Spleen (tissue), 11 donors: ENCODE measurements at regions not wholly inside any gene's neighbourhood (a gene's known extent, or its start where the extent isn't known, plus 50 kb on each side); places are given as distances from the start of the nearest gene placed in this dataset.

Experiments
- DNase-seq: peaks from one replicate; pipeline ENCODE4 v3.0.0-alpha.2; 2020
- H3K27ac ChIP-seq, 8 donors: fragments of 200-600 bp; sonication (generic) in 7 of 8; 1 replicate in 4 of 8; 2 replicates in 4 of 8; pipeline versions ENCODE4 v1.5.0 to v1.8.0; 2016 to 2021; ENCODE audit warnings: inconsistent platforms in 4 of 8, mild to moderate bottlenecking in 4 of 8, moderate library complexity in 1 of 8
- H3K27me3 ChIP-seq, 7 donors: fragments of 200-600 bp; sonication (generic) in 6 of 7; replicated peaks in 1 of 7; 1 replicate in 4 of 7; 2 replicates in 3 of 7; pipeline versions ENCODE4 v1.5.0 to v1.8.0; 2016 to 2021; ENCODE audit warnings: inconsistent platforms in 3 of 7, mild to moderate bottlenecking in 1 of 7
- H3K36me3 ChIP-seq, 6 donors: fragments of 200-600 bp; sonication (generic) in 5 of 6; 1 replicate in 4 of 6; 2 replicates in 2 of 6; pipeline versions ENCODE4 v1.5.0 to v1.8.0; 2016 to 2021; ENCODE audit warnings: inconsistent platforms in 2 of 6
- H3K4me1 ChIP-seq, 6 donors: fragments of 200-600 bp; sonication (generic) in 5 of 6; 1 replicate in 3 of 6; 2 replicates in 3 of 6; pipeline versions ENCODE4 v1.5.0 to v1.8.0; 2016 to 2021; ENCODE audit warnings: inconsistent platforms in 3 of 6
- H3K4me3 ChIP-seq, 8 donors: fragments of 200-600 bp; sonication (generic) in 7 of 8; 1 replicate in 4 of 8; 2 replicates in 4 of 8; pipeline versions ENCODE4 v1.5.0 to v1.8.0; 2016 to 2021; ENCODE audit warnings: inconsistent platforms in 4 of 8, mild to moderate bottlenecking in 4 of 8, moderate library complexity in 2 of 8
- H3K9me3 ChIP-seq, 8 donors: fragments of 200-600 bp; sonication (generic) in 7 of 8; 1 replicate in 4 of 8; 2 replicates in 4 of 8; pipeline versions ENCODE4 v1.5.0 to v1.8.0; 2016 to 2021; ENCODE audit warnings: inconsistent platforms in 4 of 8
- CTCF ChIP-seq, 11 experiments: fragments of 200-600 bp in 7 of 11; fragments of 450-650 bp in 4 of 11; sonication (generic) in 4 of 11; IDR thresholded peaks in 8 of 11; conservative IDR thresholded peaks in 3 of 11; 1 replicate in 7 of 11; 2 replicates in 4 of 11; pipeline versions ENCODE4 v1.4.0 to v1.8.0; 2016 to 2021; ENCODE audit warnings: antibody characterized with exemption in 11 of 11, inconsistent platforms in 4 of 11, mild to moderate bottlenecking in 1 of 11
- POLR2A ChIP-seq, 3 donors: fragments of 450-650 bp; IDR thresholded peaks; one replicate each; pipeline ENCODE4 v1.5.1; 2017; ENCODE audit warnings: antibody characterized with exemption in 3 of 3, mild to moderate bottlenecking in 1 of 3
- POLR2AphosphoS5 ChIP-seq, 3 donors: sonication (generic); formaldehyde crosslinking; IDR thresholded peaks; one replicate each; pipeline ENCODE4 v1.5.1; 2017; ENCODE audit warnings: antibody characterized with exemption in 3 of 3
- WGBS, 5 donors: extraction: QIAGEN DNeasy Blood & Tissue Kit in 3 of 5; methylation state at CpG; one replicate each; pipeline versions ENCODE4 v1.1.5 to v1.1.7; 2013 to 2018; 5-methylcytosine and 5-hydroxymethylcytosine counted together
- intact Hi-C: fragments of 100-400 bp; cut with DNase I; formaldehyde crosslinking; loops from one replicate; pipeline ENCODE4 v1.15.0; 2023; ENCODE audit warnings: low total_unique reads
- donor health status: healthy with polysubstance abuse.
- donor health status: DM: no; HTN: no; CAD: no; lungs with moderate emphysema.
- donor health status: DM: no; HTN: no; CAD: no.
- donor health status: Bipolar disorder and iron deficiency.
- donor health status: healthy.
- donor health status: DM: no; HTN: no; CAD: no.
- donor health status: DM: yes; HTN: yes; CAD: no.

DNA sequence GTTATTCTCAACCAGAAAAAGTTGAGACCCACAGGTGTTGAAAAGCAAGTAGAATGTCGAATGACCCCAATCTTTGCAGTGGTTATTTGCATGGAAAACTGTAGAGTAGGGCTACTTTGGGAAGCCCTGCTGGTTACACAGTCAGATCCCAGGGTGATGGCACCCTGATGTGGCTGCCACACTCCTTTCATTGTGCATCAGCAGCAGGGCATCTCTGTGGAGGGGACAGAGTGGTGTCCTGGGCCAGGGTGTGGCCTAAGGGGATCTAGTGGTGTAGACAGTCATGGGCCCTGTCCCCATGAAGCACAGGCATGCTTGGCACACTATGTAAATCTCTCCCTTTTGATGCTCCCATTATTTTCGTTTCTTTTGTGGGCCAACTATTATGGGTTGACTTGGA, 199.4 kb upstream of the NAV2 start:
- peaks cover 0 to 50% (median 3%) of the 10 kb centered on the region in 7 donors for H3K27me3 ChIP-seq
- H3K36me3 ChIP-seq: no peaks in the 10 kb centered on the region
- H3K4me1 ChIP-seq: no peaks in the 10 kb centered on the region
- TF ChIP-seq POLR2AphosphoS5 (IDR thresholded peaks at IDR 0.05): no peak
- TF ChIP-seq POLR2A (IDR thresholded peaks at IDR 0.05): no peak
- intact Hi-C loops: no loop called here
- no peaks in the 10 kb centered on the region for H3K9me3 ChIP-seq
- DNase-seq: no peak
- H3K27ac ChIP-seq: no peak overlapping the region
- no peak overlapping the region for H3K4me3 ChIP-seq
- 64 to 84% (median 76%) methylated on average over 2 of the region's 2 CpGs for WGBS, 5 donors

GRCh38 chr11:19512618-19513017, 200.0 kb upstream of the NAV2 start:
- no peak for TF ChIP-seq POLR2A (IDR thresholded peaks at IDR 0.05)
- no peaks in the 10 kb centered on the region for H3K36me3 ChIP-seq
- H3K27ac ChIP-seq: no peak overlapping the region
- intact Hi-C loops: no loop called here
- no peak for DNase-seq
- 75 to 84% (median 82%) methylated on average over 4 of the region's 4 CpGs for WGBS, 5 donors
- H3K27me3 ChIP-seq: peaks cover 0 to 50% (median 3%) of the 10 kb centered on the region in 7 donors
- H3K4me3 ChIP-seq: no peak overlapping the region
- H3K4me1 ChIP-seq: no peaks in the 10 kb centered on the region
- H3K9me3 ChIP-seq: no peaks in the 10 kb centered on the region

DNA sequence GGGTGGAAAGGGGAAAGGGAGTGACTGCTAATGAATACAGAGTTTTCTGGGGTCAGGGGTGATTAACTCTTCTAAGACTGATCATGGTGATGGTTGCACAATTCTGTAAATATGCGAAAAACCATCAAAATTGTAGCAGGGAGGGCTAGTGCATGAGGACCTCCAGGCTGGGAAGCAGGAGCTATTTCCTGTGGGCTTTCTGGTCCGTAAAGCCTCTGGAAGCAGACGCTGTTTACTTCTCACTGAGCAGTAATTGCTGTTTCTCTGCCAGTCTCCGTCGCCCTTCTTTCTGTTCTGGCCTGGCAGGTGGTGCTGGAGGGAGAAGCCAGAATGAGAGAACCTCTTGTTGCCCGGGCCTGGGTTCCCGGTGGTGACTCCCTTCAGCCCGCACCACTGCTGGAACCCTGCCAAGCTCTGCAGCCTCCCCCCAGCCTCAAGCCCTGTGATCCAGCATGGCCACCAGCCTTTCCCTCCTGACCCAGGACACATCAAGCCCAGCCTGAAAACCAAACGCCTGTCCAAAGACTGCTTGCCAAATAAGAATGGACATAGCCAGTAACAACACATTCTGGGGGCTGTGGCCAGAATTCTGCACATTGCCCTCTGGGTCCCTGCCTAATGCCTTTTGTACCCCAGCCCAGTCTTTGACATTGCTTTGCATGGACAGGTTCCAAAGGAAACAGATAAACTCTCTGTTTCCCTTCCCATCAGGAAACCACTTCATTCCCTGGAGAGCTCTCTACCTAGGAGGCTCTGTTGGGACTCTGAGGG, 201.0 kb upstream of the NAV2 start:
- H3K4me1 ChIP-seq: no peaks in the 10 kb centered on the region
- H3K4me3 ChIP-seq: no peak overlapping the region
- H3K9me3 ChIP-seq: no peaks in the 10 kb centered on the region
- 44 to 54% (median 49%) methylated on average over 9 of the region's 9 CpGs for WGBS, 5 donors
- peaks cover 0 to 46% (median 3%) of the 10 kb centered on the region in 7 donors for H3K27me3 ChIP-seq
- no peak for DNase-seq
- no peak for TF ChIP-seq CTCF (IDR thresholded peaks at IDR 0.05 in 8 of 11, conservative IDR thresholded peaks at IDR 0.05 in 3 of 11)
- TF ChIP-seq POLR2AphosphoS5 (IDR thresholded peaks at IDR 0.05): no peak
- no peak for TF ChIP-seq POLR2A (IDR thresholded peaks at IDR 0.05)
- no peaks in the 10 kb centered on the region for H3K36me3 ChIP-seq
- H3K27ac ChIP-seq: peak overlapping the region in 4 of 8 donors; percentile 22 to 55 (median 43)
- intact Hi-C loops: no loop called here

GRCh38 chr11:19511066-19511412, 201.6 kb upstream of the NAV2 start:
- TF ChIP-seq POLR2AphosphoS5 (IDR thresholded peaks at IDR 0.05) (no peak), CTCF (IDR thresholded peaks at IDR 0.05 in 8 of 11, conservative IDR thresholded peaks at IDR 0.05 in 3 of 11) (no peak), POLR2A (IDR thresholded peaks at IDR 0.05) (no peak)
- peaks cover 0 to 46% (median 3%) of the 10 kb centered on the region in 7 donors for H3K27me3 ChIP-seq
- 70 to 87% (median 75%) methylated on average over 1 of the region's 1 CpG for WGBS, 5 donors
- H3K4me1 ChIP-seq: no peaks in the 10 kb centered on the region
- no peaks in the 10 kb centered on the region for H3K36me3 ChIP-seq
- intact Hi-C loops: no loop called here
- no peak for DNase-seq
- no peaks in the 10 kb centered on the region for H3K9me3 ChIP-seq
- peak overlapping the region in 2 of 8 donors; percentile 20 to 33 for H3K27ac ChIP-seq
- H3K4me3 ChIP-seq: no peak overlapping the region

GRCh38 chr11:19510468-19510867, 202.2 kb upstream of the NAV2 start:
- H3K9me3 ChIP-seq: no peaks in the 10 kb centered on the region
- intact Hi-C loops: no loop called here

More at GRCh38 chr11:19510468-19510867, 202.2 kb upstream of the NAV2 start:
- H3K27ac ChIP-seq: peak overlapping the region in 1 of 8 donors; percentile 20
- H3K4me1 ChIP-seq: no peaks in the 10 kb centered on the region
- no peak for TF ChIP-seq CTCF (IDR thresholded peaks at IDR 0.05 in 8 of 11, conservative IDR thresholded peaks at IDR 0.05 in 3 of 11)
- no peak for TF ChIP-seq POLR2A (IDR thresholded peaks at IDR 0.05)
- TF ChIP-seq POLR2AphosphoS5 (IDR thresholded peaks at IDR 0.05): no peak
- no peaks in the 10 kb centered on the region for H3K36me3 ChIP-seq
- no peak for DNase-seq
- H3K27me3 ChIP-seq: peaks cover 0 to 46% (median 3%) of the 10 kb centered on the region in 7 donors
- H3K4me3 ChIP-seq: no peak overlapping the region
- WGBS, 5 donors: 65 to 85% (median 73%) methylated on average over 8 of the region's 8 CpGs
